ENCODE measurements at regions not wholly inside any gene's neighbourhood (a gene's known extent, or its start where the extent isn't known, plus 50 kb on each side); places are given as distances from the start of the nearest gene placed in this dataset.

GRCh38 chr2:166614029-166614428, 120.0 kb upstream of the SCN7A start:
- no TSS peak for BruUV-seq (replicated peaks)
- Histone ChIP-seq H3K4me1 (replicated peaks in 1 of 2; ENCODE audit: control insufficient read depth in 2 of 2, insufficient read depth in 2 of 2, low read length in 2 of 2) (peaks cover 0 to 3% of the 10 kb centered on the region in 2 experiments; a peak in 1 of 5 replicates), H3K9me3 (replicated peaks; ENCODE audit: control insufficient read depth, insufficient read depth, low read depth, low read length) (no peaks in the 10 kb centered on the region), H4K20me1 (replicated peaks; ENCODE audit: control insufficient read depth, insufficient read depth, low read length) (no peaks in the 10 kb centered on the region), H3K4me3 (no peak overlapping the region), H3K27me3 (ENCODE audit: control insufficient read depth in 2 of 2, insufficient read depth in 2 of 2, low read length in 2 of 2) (no peaks in the 10 kb centered on the region), H3K27ac (ENCODE audit: extremely low read depth, low read depth, low read length) (no peak overlapping the region), H3K4me2 (ENCODE audit: insufficient read depth, low read length) (no peak overlapping the region), H3K79me2 (ENCODE audit: control insufficient read depth, insufficient read depth, low read length) (no peaks in the 10 kb centered on the region), H2AFZ (ENCODE audit: low read depth, low read length) (no peak overlapping the region), H3K9me1 (ENCODE audit: control insufficient read depth, insufficient read depth, low read length) (no peaks in the 10 kb centered on the region), H3K9ac (ENCODE audit: insufficient read depth in 1 of 2, low read depth in 2 of 2, low read length in 2 of 2) (no peak overlapping the region), H3K36me3 (ENCODE audit: control insufficient read depth, insufficient read depth, low read length) (no peaks in the 10 kb centered on the region)
- in situ Hi-C loops (cut with MboI) (no loop called here), intact Hi-C loops (cut with micrococcal nuclease) (no loop called here)
- POLR2A ChIA-PET, result no interaction called here
- TF ChIP-seq ZNF76 (CRISPR knock-in tag; IDR thresholded peaks at IDR 0.05; ENCODE audit: borderline replicate concordance) (no peak), ZNF830 (CRISPR knock-in tag; IDR thresholded peaks at IDR 0.05) (no peak), ZNF311 (CRISPR knock-in tag; IDR thresholded peaks at IDR 0.05) (no peak), CGGBP1 (CRISPR knock-in tag; IDR thresholded peaks at IDR 0.05) (no peak), POLR2AphosphoS5 (IDR thresholded peaks at IDR 0.05; ENCODE audit: control insufficient read depth, insufficient read depth, low read depth, low read length) (no peak), MAZ (CRISPR knock-in tag; conservative IDR thresholded peaks at IDR 0.05 in 1 of 2, IDR thresholded peaks at IDR 0.05 in 1 of 2) (no peak), ZNF134 (CRISPR knock-in tag; conservative IDR thresholded peaks at IDR 0.05) (no peak), CBX8 (IDR thresholded peaks at IDR 0.05; ENCODE audit: borderline replicate concordance, extremely low read depth, low read depth, low read length, poor library complexity, severe bottlenecking) (no peak), MCM5 (IDR thresholded peaks at IDR 0.05; ENCODE audit: low read depth) (no peak), PHB2 (IDR thresholded peaks at IDR 0.05; ENCODE audit: low read depth) (no peak), ZFP91 (CRISPR knock-in tag; IDR thresholded peaks at IDR 0.05) (no peak), NR2C1 (IDR thresholded peaks at IDR 0.05) (no peak), NR2C1 (tag; IDR thresholded peaks at IDR 0.05) (no peak), FOS (IDR thresholded peaks at IDR 0.05; ENCODE audit: extremely low read depth, insufficient read length) (no peak), ZNF696 (CRISPR knock-in tag; conservative IDR thresholded peaks at IDR 0.05) (no peak), ZNF184 (CRISPR knock-in tag; IDR thresholded peaks at IDR 0.05) (no peak), NR0B1 (IDR thresholded peaks at IDR 0.05; ENCODE audit: partially characterized antibody) (no peak), KDM1A (IDR thresholded peaks at IDR 0.05) (no peak)
- WGBS (ENCODE audit: insufficient coverage, low coverage, missing lambda C conversion rate), result 1% methylated on average over 4 of the region's 4 CpGs
- FAIRE-seq (no peak), DNase-seq (ENCODE audit: extremely low read depth in 1 of 4, low spot score in 3 of 4) (no peak), ATAC-seq (no peak)
- CTCF ChIA-PET (ENCODE audit: low intra/inter-chr PET ratio), result no interaction called here

All from K562 (cell line).